ENCODE measurements at regions not wholly inside any gene's neighbourhood (a gene's known extent, or its start where the extent isn't known, plus 50 kb on each side); places are given as distances from the start of the nearest gene placed in this dataset.

GRCh38 chr13:108508263-108508662, 121.1 kb upstream of the MYO16 start:
- peak; percentile 72 for TF ChIP-seq CTCF (IDR thresholded peaks at IDR 0.05)
- TF ChIP-seq EZH2 (IDR thresholded peaks at IDR 0.05), result no peak

Data from neural progenitor cell (in vitro differentiated cells).